Skeletal muscle cell (primary cell): ENCODE measurements at regions not wholly inside any gene's neighbourhood (a gene's known extent, or its start where the extent isn't known, plus 50 kb on each side); places are given as distances from the start of the nearest gene placed in this dataset.

ENCODE experiments used
- DNase-seq: peaks from one replicate; pipeline ENCODE4 v3.0.0-alpha.2; 2010; ENCODE audit warnings: low read depth
- H3K4me3 ChIP-seq: 2 replicates; pipeline ENCODE4 v1.5.1; 2011; ENCODE audit warnings: low read depth, mild to moderate bottlenecking, control low read depth, low read length, moderate library complexity

- no peak overlapping the region for H3K4me3 ChIP-seq
Measured at GRCh38 chr3:66722675-66723074, 221.9 kb upstream of the LRIG1 start.

GRCh38 chr3:66723231-66723630 is 222.4 kb upstream of the LRIG1 start:
- H3K4me3 ChIP-seq = no peak overlapping the region
- no peak for DNase-seq

More at GRCh38 chr3:66722675-66723074, 221.9 kb upstream of the LRIG1 start:
- DNase-seq = peak; percentile 60

GRCh38 chr3:66729687-66730393 is 229.0 kb upstream of the LRIG1 start:
- H3K4me3 ChIP-seq = no peak overlapping the region
- DNase-seq = no peak

- no peak overlapping the region for H3K4me3 ChIP-seq
- DNase-seq = peak; percentile 59
Measured at GRCh38 chr3:66738625-66739365, 238.0 kb upstream of the LRIG1 start.

GRCh38 chr3:66740260-66740659 is 239.4 kb upstream of the LRIG1 start:
- no peak for DNase-seq
- no peak overlapping the region for H3K4me3 ChIP-seq

GRCh38 chr3:66744521-66744920 is 243.7 kb upstream of the LRIG1 start:
- no peak overlapping the region for H3K4me3 ChIP-seq
- DNase-seq = no peak

GRCh38 chr3:66744986-66745385 is 244.2 kb upstream of the LRIG1 start:
- no peak overlapping the region for H3K4me3 ChIP-seq
- no peak for DNase-seq

GRCh38 chr3:66747261-66747660 is 246.4 kb upstream of the LRIG1 start:
- no peak overlapping the region for H3K4me3 ChIP-seq
- DNase-seq = no peak

- H3K4me3 ChIP-seq = no peak overlapping the region
- no peak for DNase-seq
Measured at GRCh38 chr3:66747696-66748095, 246.9 kb upstream of the LRIG1 start.

- H3K4me3 ChIP-seq = no peak overlapping the region
- no peak for DNase-seq
Measured at GRCh38 chr3:66748175-66748876, 247.5 kb upstream of the LRIG1 start.

GRCh38 chr3:66751842-66752241 is 246.3 kb upstream of the KBTBD8 start:
- DNase-seq = no peak
- H3K4me3 ChIP-seq = no peak overlapping the region

- no peak for DNase-seq
Measured at GRCh38 chr3:66753670-66754069, 244.4 kb upstream of the KBTBD8 start.

GRCh38 chr3:66754613-66755012 is 243.5 kb upstream of the KBTBD8 start:
- DNase-seq = no peak
- H3K4me3 ChIP-seq = no peak overlapping the region

More at GRCh38 chr3:66753670-66754069, 244.4 kb upstream of the KBTBD8 start:
- no peak overlapping the region for H3K4me3 ChIP-seq

GRCh38 chr3:66755924-66756323 is 242.2 kb upstream of the KBTBD8 start:
- DNase-seq = no peak
- H3K4me3 ChIP-seq = no peak overlapping the region

- no peak overlapping the region for H3K4me3 ChIP-seq
- no peak for DNase-seq
Measured at GRCh38 chr3:66756468-66757036, 241.6 kb upstream of the KBTBD8 start.

- DNase-seq = no peak
Measured at GRCh38 chr3:66761093-66761780, 236.9 kb upstream of the KBTBD8 start.

GRCh38 chr3:66762916-66763693 is 235.0 kb upstream of the KBTBD8 start:
- H3K4me3 ChIP-seq = no peak overlapping the region
- DNase-seq = peak; percentile 63

More at GRCh38 chr3:66761093-66761780, 236.9 kb upstream of the KBTBD8 start:
- H3K4me3 ChIP-seq = no peak overlapping the region

- no peak overlapping the region for H3K4me3 ChIP-seq
- DNase-seq = no peak
Measured at GRCh38 chr3:66778107-66778506, 220.0 kb upstream of the KBTBD8 start.

- no peak overlapping the region for H3K4me3 ChIP-seq
- no peak for DNase-seq
Measured at GRCh38 chr3:66778777-66779176, 219.3 kb upstream of the KBTBD8 start.
